Muscle layer of duodenum (tissue), 2 donors: ENCODE measurements at regions not wholly inside any gene's neighbourhood (a gene's known extent, or its start where the extent isn't known, plus 50 kb on each side); places are given as distances from the start of the nearest gene placed in this dataset.

Experiments used
- H3K27ac ChIP-seq: one replicate; pipeline ENCODE4 v1.7.0; 2013; ENCODE audit warnings: mild to moderate bottlenecking, low read length
- H3K27me3 ChIP-seq: one replicate; pipeline ENCODE4 v1.7.0; 2013; ENCODE audit warnings: low read depth, mild to moderate bottlenecking, control low read depth, low read length
- H3K36me3 ChIP-seq, 2 donors: one replicate each; pipeline ENCODE4 v1.7.0; 2013; ENCODE audit warnings: low read length in 2 of 2, control low read depth in 1 of 2, mild to moderate bottlenecking in 1 of 2; ENCODE audit not compliant: insufficient read depth in 2 of 2, control insufficient read depth in 1 of 2
- H3K4me1 ChIP-seq, 2 donors: one replicate each; pipeline ENCODE4 v1.7.0; 2013; ENCODE audit warnings: low read length in 2 of 2, mild to moderate bottlenecking in 2 of 2, control low read depth in 1 of 2, moderate library complexity in 1 of 2; ENCODE audit not compliant: insufficient read depth in 2 of 2, control insufficient read depth in 1 of 2
- H3K4me3 ChIP-seq, 2 donors: one replicate each; pipeline ENCODE4 v1.7.0; 2013; ENCODE audit warnings: low read length in 2 of 2, low read depth in 1 of 2, mild to moderate bottlenecking in 1 of 2
- H3K9me3 ChIP-seq, 2 donors: one replicate each; pipeline ENCODE4 v1.7.0; 2013; ENCODE audit warnings: low read length in 2 of 2, control low read depth in 1 of 2, mild to moderate bottlenecking in 1 of 2; ENCODE audit not compliant: control insufficient read depth in 1 of 2
- donor health status: healthy.

GRCh38 chr12:67151886-67152285 is 117.3 kb upstream of the CAND1 start:
- no peak overlapping the region for H3K27ac ChIP-seq
- no peak overlapping the region for H3K4me3 ChIP-seq
- no peaks in the 10 kb centered on the region for H3K27me3 ChIP-seq
- H3K4me1 ChIP-seq: no peaks in the 10 kb centered on the region
- no peaks in the 10 kb centered on the region for H3K36me3 ChIP-seq
- no peaks in the 10 kb centered on the region for H3K9me3 ChIP-seq

DNA sequence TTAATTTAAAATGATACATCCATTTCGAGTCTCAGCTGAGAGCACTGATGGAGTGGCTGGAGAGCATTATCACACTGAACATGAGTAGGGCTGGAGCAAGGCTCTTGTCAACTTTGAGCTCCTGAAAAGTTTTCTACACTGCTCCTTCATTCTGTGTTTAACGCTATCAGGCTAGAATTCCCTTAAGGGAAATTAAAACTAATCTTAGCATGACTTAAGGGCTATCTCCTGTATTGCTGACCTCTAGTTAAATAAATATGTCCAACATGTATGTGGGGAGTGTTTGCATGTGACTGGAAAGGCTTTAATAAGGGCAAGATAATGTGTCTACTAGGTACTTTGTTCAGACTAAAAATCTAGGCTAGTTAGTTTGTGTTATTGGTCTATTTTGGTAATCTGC is 116.7 kb upstream of the CAND1 start:
- Histone ChIP-seq H3K27ac (no peak overlapping the region), H3K4me1 (no peaks in the 10 kb centered on the region), H3K9me3 (no peaks in the 10 kb centered on the region), H3K4me3 (no peak overlapping the region), H3K27me3 (no peaks in the 10 kb centered on the region), H3K36me3 (no peaks in the 10 kb centered on the region)

- Histone ChIP-seq H3K27ac (no peak overlapping the region), H3K27me3 (no peaks in the 10 kb centered on the region), H3K9me3 (no peaks in the 10 kb centered on the region), H3K4me3 (no peak overlapping the region), H3K36me3 (no peaks in the 10 kb centered on the region), H3K4me1 (no peaks in the 10 kb centered on the region)
These were observed 114.3 kb upstream of the CAND1 start for GRCh38 chr12:67154901-67155300.

DNA sequence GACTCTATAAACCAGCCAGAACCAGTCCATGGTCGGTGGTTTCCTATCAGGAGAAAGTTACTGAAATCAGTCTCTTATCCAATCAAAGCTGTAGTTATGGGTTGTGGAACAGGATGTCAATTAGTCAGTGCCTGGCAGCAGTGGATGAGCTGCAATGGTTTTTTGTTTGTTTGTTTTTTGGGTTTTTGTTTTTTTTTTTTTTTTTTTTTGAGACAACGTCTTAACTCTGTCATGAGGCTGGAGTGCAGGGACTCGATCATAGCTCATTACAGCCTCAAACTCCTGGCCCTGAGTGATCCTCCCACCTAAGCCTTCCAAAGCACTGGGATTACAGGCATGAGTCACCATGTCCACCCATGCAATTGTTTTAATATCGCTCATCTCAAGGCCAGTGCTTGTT is 113.3 kb upstream of the CAND1 start:
- Histone ChIP-seq H3K4me1 (no peaks in the 10 kb centered on the region), H3K4me3 (no peak overlapping the region), H3K27ac (no peak overlapping the region), H3K27me3 (no peaks in the 10 kb centered on the region), H3K9me3 (no peaks in the 10 kb centered on the region), H3K36me3 (no peaks in the 10 kb centered on the region)

- Histone ChIP-seq H3K27me3 (no peaks in the 10 kb centered on the region), H3K9me3 (no peaks in the 10 kb centered on the region), H3K27ac (no peak overlapping the region), H3K4me1 (no peaks in the 10 kb centered on the region), H3K36me3 (no peaks in the 10 kb centered on the region), H3K4me3 (no peak overlapping the region)
These were observed 107.7 kb upstream of the CAND1 start for GRCh38 chr12:67161322-67161918.

- Histone ChIP-seq H3K36me3 (no peaks in the 10 kb centered on the region), H3K9me3 (no peaks in the 10 kb centered on the region), H3K4me1 (no peaks in the 10 kb centered on the region), H3K27ac (no peak overlapping the region), H3K4me3 (no peak overlapping the region), H3K27me3 (no peaks in the 10 kb centered on the region)
These were observed 95.9 kb upstream of the CAND1 start for GRCh38 chr12:67173258-67173657.

DNA sequence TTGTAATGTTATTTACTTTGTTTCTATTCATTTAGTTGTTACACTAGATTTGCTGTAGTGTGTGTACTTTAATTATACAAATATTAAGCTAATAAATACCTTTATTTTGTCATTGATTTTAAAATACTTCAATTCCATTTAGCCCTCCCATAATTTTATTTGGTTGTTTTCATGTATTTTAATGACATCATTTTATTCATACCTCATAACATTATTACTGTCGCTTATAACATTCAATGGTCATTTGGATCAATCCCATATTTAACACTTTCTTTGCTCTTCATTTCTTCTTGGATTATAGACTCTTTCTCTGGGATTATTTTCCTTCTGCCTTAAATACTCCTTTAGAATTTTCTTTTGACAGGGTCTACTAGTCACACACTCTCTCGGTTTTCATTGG is 86.6 kb upstream of the CAND1 start:
- no peaks in the 10 kb centered on the region for H3K27me3 ChIP-seq
- no peak overlapping the region for H3K27ac ChIP-seq
- H3K4me1 ChIP-seq: no peaks in the 10 kb centered on the region
- no peaks in the 10 kb centered on the region for H3K9me3 ChIP-seq
- no peak overlapping the region for H3K4me3 ChIP-seq
- no peaks in the 10 kb centered on the region for H3K36me3 ChIP-seq

GRCh38 chr12:67193704-67194103 is 75.5 kb upstream of the CAND1 start:
- no peaks in the 10 kb centered on the region for H3K27me3 ChIP-seq
- no peaks in the 10 kb centered on the region for H3K4me1 ChIP-seq
- H3K36me3 ChIP-seq: no peaks in the 10 kb centered on the region
- no peaks in the 10 kb centered on the region for H3K9me3 ChIP-seq
- no peak overlapping the region for H3K4me3 ChIP-seq
- no peak overlapping the region for H3K27ac ChIP-seq

DNA sequence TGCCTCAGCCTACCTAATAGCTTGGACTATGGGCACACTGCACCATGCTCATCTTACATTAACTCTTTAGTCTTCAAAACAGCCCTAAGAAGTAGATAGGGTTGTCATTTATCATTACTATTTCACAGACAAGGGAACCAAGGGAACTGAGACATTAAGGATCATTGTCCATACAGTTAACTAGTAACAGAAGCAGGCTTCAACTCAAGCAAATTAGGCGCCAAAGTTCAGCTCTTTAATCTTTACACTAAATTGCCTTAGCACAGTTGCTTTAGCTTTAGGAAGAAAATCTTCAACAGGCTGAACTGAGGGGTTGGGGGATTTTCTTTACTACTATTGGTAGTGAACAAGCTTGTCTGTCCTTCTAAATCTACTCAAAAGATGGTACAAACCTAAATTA is 68.8 kb upstream of the CAND1 start:
- H3K9me3 ChIP-seq: no peaks in the 10 kb centered on the region
- H3K4me1 ChIP-seq: no peaks in the 10 kb centered on the region
- no peak overlapping the region for H3K27ac ChIP-seq
- no peaks in the 10 kb centered on the region for H3K27me3 ChIP-seq
- H3K4me3 ChIP-seq: no peak overlapping the region
- H3K36me3 ChIP-seq: no peaks in the 10 kb centered on the region

- Histone ChIP-seq H3K4me1 (no peaks in the 10 kb centered on the region), H3K27ac (no peak overlapping the region), H3K4me3 (no peak overlapping the region), H3K27me3 (no peaks in the 10 kb centered on the region), H3K9me3 (no peaks in the 10 kb centered on the region), H3K36me3 (no peaks in the 10 kb centered on the region)
These were observed 67.0 kb upstream of the CAND1 start for GRCh38 chr12:67202011-67202677.

DNA sequence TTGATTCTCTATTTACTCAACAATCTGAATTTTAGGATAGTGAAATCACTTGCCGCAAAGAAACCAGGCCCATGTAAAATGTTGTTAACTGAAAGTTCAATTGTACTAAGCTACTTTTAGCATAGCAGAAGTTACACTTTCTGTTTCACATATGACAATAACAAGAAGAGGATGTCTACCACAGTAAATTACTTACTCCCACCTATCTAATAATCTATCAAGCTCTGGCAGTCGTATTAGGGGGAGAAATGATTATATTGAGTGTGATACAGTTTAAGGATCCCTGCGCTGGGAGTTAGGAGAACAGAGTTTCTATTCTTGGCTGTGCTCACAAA is 66.5 kb upstream of the CAND1 start:
- no peaks in the 10 kb centered on the region for H3K4me1 ChIP-seq
- H3K4me3 ChIP-seq: no peak overlapping the region
- H3K36me3 ChIP-seq: no peaks in the 10 kb centered on the region
- H3K27me3 ChIP-seq: no peaks in the 10 kb centered on the region
- H3K9me3 ChIP-seq: no peaks in the 10 kb centered on the region
- no peak overlapping the region for H3K27ac ChIP-seq
